MCF 10A (cell line): ENCODE measurements at regions not wholly inside any gene's neighbourhood (a gene's known extent, or its start where the extent isn't known, plus 50 kb on each side); places are given as distances from the start of the nearest gene placed in this dataset.

Experiments used
- BruUV-seq: library from RNA; stranded (reverse); fragments of 400-500 nt; replicated peaks from 2 replicates; lab custom pipeline; 2021; lab: Mats Ljungman, UMichigan
- CTCF ChIA-PET: fragments of 300-600 bp; sonication (Branson Sonifier 250); formaldehyde crosslinking; extraction: SDS; loops from one replicate; lab custom pipeline; 2021; ENCODE audit warnings: antibody characterized with exemption, inconsistent platforms; lab: Yijun Ruan, JAX
- POLR2A ChIA-PET: fragments of 300-600, 350-650 bp; sonication (Branson Sonifier 250); formaldehyde crosslinking; extraction: SDS; loops from one replicate; lab custom pipeline; 2020; ENCODE audit warnings: antibody characterized with exemption, inconsistent platforms; lab: Yijun Ruan, JAX
- DNase-seq: peaks from one replicate; pipeline ENCODE4 v3.0.0-alpha.2; 2018; ENCODE audit not compliant: unreplicated experiment
- H3K27ac Mint-ChIP-seq: one replicate; pipeline ENCODE4 v1.8.0; 2022; ENCODE audit warnings: mild to moderate bottlenecking, low read depth, mixed read lengths; ENCODE audit not compliant: unreplicated experiment
- H3K27me3 Mint-ChIP-seq: one replicate; pipeline ENCODE4 v1.8.0; 2022; ENCODE audit warnings: mixed read lengths; ENCODE audit not compliant: insufficient read depth, unreplicated experiment
- H3K36me3 Mint-ChIP-seq: one replicate; pipeline ENCODE4 v1.8.0; 2022; ENCODE audit warnings: mild to moderate bottlenecking, moderate library complexity, mixed read lengths; ENCODE audit not compliant: insufficient read depth, unreplicated experiment
- H3K4me1 Mint-ChIP-seq: one replicate; pipeline ENCODE4 v1.8.0; 2022; ENCODE audit warnings: mixed read lengths; ENCODE audit not compliant: insufficient read depth, unreplicated experiment
- H3K4me3 Mint-ChIP-seq: one replicate; pipeline ENCODE4 v1.8.0; 2022; ENCODE audit warnings: mild to moderate bottlenecking, moderate library complexity, mixed read lengths; ENCODE audit not compliant: unreplicated experiment
- H3K9me3 Mint-ChIP-seq: one replicate; pipeline ENCODE4 v1.8.0; 2022; ENCODE audit warnings: mixed read lengths; ENCODE audit not compliant: unreplicated experiment
- intact Hi-C: fragments of 100-400 bp; cut with micrococcal nuclease; formaldehyde crosslinking; loops from 2 replicates; pipeline ENCODE4 v1.14.1; 2022
- TF ChIP-seq, protein P1 (sequence below): fragments of 200-600 bp; IDR thresholded peaks from one replicate; pipeline ENCODE4 v1.8.0; 2022; ENCODE audit warnings: antibody characterized with exemption, mild to moderate bottlenecking; ENCODE audit not compliant: unreplicated experiment

DNA sequence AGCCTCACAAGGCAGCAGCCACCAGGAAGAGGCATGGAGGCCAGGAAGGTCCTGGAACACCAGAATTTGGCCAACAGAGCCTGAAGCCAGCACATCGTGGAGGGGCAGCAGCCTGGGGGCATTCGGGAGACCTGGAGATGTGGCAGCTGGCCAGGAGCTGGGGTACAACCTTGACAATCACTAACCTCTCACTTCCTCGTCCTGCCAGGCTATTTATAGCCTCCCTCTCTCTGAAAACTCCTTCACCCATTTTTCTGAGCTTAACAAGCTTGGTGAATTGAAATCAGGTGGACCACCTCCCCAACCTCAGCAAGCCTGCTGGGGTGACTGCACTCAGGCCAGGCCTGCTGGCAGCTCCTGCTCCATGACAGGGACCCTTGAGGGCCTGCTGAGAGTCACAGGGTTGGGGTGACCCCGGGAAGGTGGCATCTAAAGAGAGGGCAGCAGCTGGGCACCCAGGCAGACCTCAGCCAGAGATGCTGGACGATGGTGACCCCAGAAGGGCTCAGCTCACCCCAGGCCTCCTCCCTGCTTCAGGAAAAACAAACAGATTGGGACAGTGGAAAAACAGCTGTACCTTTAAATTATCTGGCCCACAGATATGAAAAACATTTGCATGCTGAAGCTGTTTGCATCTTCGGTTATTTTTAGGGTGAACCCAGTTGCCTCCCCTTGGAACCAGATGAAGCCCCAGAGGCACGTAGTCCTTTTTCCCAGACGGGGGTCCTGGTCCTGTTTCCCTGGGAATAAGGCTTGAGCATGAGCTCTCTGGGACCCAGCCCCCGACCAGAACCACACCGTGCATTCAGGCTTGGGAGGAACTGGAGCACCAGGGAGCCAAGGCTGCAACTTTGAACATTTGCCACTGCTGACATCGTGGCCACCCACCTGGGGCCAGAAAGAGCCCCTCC is 67.0 kb downstream of the PITPNM2 start:
- ChIA-PET CTCF (interaction anchor here (0.7 kb wide), 1 partner anchor 14 kb away, joined by 3 read pairs; no protein-coding TSS in a partner anchor), POLR2A (interaction anchor here (0.7 to 1.7 kb wide), 3 partner anchors 15 to 149 kb away, joined by 3 to 6 read pairs (median 3); partner anchors contain the start of genes MPHOSPH9 and MTRFR)
- Mint-ChIP-seq H3K27me3 (no peaks in the 10 kb centered on the region), H3K27ac (no peak overlapping the region), H3K9me3 (no peaks in the 10 kb centered on the region), H3K36me3 (no peaks in the 10 kb centered on the region), H3K4me3 (no peak overlapping the region), H3K4me1 (peaks cover 34% of the 10 kb centered on the region)
- no peak for DNase-seq
- TF ChIP-seq, protein P1, sequence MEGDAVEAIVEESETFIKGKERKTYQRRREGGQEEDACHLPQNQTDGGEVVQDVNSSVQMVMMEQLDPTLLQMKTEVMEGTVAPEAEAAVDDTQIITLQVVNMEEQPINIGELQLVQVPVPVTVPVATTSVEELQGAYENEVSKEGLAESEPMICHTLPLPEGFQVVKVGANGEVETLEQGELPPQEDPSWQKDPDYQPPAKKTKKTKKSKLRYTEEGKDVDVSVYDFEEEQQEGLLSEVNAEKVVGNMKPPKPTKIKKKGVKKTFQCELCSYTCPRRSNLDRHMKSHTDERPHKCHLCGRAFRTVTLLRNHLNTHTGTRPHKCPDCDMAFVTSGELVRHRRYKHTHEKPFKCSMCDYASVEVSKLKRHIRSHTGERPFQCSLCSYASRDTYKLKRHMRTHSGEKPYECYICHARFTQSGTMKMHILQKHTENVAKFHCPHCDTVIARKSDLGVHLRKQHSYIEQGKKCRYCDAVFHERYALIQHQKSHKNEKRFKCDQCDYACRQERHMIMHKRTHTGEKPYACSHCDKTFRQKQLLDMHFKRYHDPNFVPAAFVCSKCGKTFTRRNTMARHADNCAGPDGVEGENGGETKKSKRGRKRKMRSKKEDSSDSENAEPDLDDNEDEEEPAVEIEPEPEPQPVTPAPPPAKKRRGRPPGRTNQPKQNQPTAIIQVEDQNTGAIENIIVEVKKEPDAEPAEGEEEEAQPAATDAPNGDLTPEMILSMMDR = no peak
- BruUV-seq = no TSS peak
- intact Hi-C loops = no loop called here

DNA sequence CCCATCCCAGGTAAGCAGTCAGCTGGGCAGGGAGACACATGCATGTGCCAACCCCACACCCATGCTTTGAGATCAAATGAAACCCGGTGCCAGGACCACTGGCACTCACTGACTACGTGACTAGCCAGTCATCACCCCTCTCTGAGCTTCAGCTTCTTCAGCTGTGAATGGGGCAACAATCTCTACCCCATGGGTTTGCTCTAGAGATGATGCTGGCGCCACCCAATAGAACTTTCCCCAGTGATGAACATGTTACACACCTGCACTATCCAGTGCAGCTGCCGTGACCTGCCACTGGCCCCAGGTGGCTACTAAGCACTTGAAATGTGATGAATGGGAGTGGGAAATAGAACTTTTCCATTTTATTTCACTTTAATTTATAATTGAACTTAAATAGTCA is 70.3 kb downstream of the PITPNM2 start:
- no peak overlapping the region for H3K4me3 Mint-ChIP-seq
- peaks cover 20% of the 10 kb centered on the region for H3K4me1 Mint-ChIP-seq
- intact Hi-C loops = no loop called here
- ChIA-PET CTCF (interaction anchor here (0.6 to 1.1 kb wide), 2 partner anchors 34 to 1500 kb away, joined by 3 to 4 read pairs; no protein-coding TSS in a partner anchor), POLR2A (interaction anchor here (0.6 kb wide), 1 partner anchor 63 kb away, joined by 3 read pairs; no protein-coding TSS in a partner anchor)
- H3K9me3 Mint-ChIP-seq = no peaks in the 10 kb centered on the region
- no peak for DNase-seq
- H3K27ac Mint-ChIP-seq = no peak overlapping the region
- BruUV-seq = no TSS peak
- H3K36me3 Mint-ChIP-seq = no peaks in the 10 kb centered on the region
- no peaks in the 10 kb centered on the region for H3K27me3 Mint-ChIP-seq
- TF ChIP-seq, protein P1 = no peak

DNA sequence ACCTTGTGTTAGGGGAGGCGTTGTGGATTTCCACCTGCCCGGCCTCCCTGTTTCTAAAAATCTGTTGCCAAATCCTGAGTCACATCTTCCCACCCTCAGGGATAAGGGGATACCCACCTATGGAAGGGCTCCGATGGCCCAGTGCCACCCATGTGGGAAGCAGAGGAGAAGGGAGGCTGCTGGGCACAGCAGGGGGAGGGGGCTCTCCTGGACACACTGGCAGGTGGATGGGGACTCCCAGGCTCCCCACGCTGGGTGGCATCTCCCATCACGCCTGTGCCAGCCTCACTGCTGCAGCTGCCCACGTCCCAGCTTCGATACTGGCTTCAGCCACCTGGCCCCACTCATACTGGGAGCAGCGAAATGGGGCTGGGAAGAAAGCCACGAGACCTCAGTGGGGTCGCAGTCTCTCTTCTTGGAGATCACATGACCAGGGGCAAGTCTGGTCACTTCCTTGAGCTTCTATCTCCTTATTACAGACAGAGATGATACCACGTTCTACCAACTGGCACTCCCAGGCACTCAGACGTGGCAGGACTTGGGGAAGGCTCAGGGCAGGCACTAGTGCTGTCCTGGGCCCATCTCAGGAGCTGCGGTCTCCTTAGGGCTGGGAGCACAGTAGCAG is 72.2 kb downstream of the PITPNM2 start:
- intact Hi-C loops = no loop called here
- no peaks in the 10 kb centered on the region for H3K36me3 Mint-ChIP-seq
- no peaks in the 10 kb centered on the region for H3K27me3 Mint-ChIP-seq
- no peak for DNase-seq
- H3K4me1 Mint-ChIP-seq = peaks cover 10% of the 10 kb centered on the region
- no peak overlapping the region for H3K4me3 Mint-ChIP-seq
- ChIA-PET CTCF (no interaction called here), POLR2A (interaction anchor here (0.6 kb wide), 1 partner anchor 46 kb away, joined by 3 read pairs; no protein-coding TSS in a partner anchor)
- H3K9me3 Mint-ChIP-seq = no peaks in the 10 kb centered on the region
- H3K27ac Mint-ChIP-seq = no peak overlapping the region
- no TSS peak for BruUV-seq
- TF ChIP-seq, protein P1 = no peak

DNA sequence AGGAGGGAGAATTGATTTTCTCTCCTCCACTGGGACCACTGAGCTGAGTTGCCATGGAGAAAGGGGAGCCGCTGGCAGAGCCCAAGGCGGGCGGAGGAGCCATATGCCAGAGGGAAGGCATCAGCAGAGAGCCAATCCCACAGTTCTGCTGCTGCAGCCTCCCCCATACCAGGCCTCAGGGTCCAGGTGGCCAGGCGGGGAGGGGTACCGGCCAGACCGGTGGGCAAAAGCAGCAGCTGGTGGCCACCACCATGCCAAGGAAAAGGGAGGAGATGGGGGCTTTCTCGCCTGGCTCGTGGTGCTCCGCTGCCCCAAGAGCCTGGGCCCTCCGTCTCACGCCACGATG is 72.8 kb downstream of the PITPNM2 start:
- POLR2A ChIA-PET = interaction anchor here (0.6 to 0.7 kb wide), 2 partner anchors 37 to 45 kb away, joined by 3 to 4 read pairs; no protein-coding TSS in a partner anchor
- Mint-ChIP-seq H3K9me3 (no peaks in the 10 kb centered on the region), H3K27ac (no peak overlapping the region), H3K4me1 (peaks cover 6% of the 10 kb centered on the region), H3K27me3 (no peaks in the 10 kb centered on the region), H3K4me3 (no peak overlapping the region), H3K36me3 (no peaks in the 10 kb centered on the region)
- intact Hi-C loops = no loop called here
- no peak for DNase-seq
- no TSS peak for BruUV-seq
- CTCF ChIA-PET = no interaction called here
- TF ChIP-seq, protein P1 = no peak
